Neural cell (in vitro differentiated cells): ENCODE measurements at regions not wholly inside any gene's neighbourhood (a gene's known extent, or its start where the extent isn't known, plus 50 kb on each side); places are given as distances from the start of the nearest gene placed in this dataset.

Experiments
- H2AFZ ChIP-seq: fragments of 200-600, 300-800 bp; sonication (generic), shearing (Covaris generic); 2 replicates; pipeline ENCODE4 v1.6.0; 2014; ENCODE audit warnings: low read depth, mild to moderate bottlenecking, antibody characterized with exemption, low read length, moderate library complexity
- H3F3A ChIP-seq: fragments of 200-600 bp; shearing (Covaris generic); 2 replicates; pipeline ENCODE4 v1.6.1; 2016; ENCODE audit warnings: mild to moderate bottlenecking, moderate library complexity, mixed read lengths, antibody characterized with exemption, low read length; ENCODE audit not compliant: insufficient read depth, poor library complexity, severe bottlenecking
- H3K27ac ChIP-seq: fragments of 200-600, 300-800 bp; sonication (generic), shearing (Covaris generic); 2 replicates; pipeline ENCODE4 v1.5.1; 2014; ENCODE audit warnings: mild to moderate bottlenecking, low read length, moderate library complexity
- H3K27me3 ChIP-seq: fragments of 300-800, 200-600 bp; sonication (generic), shearing (Covaris generic); 2 replicates; pipeline ENCODE4 v1.6.0; 2014; ENCODE audit warnings: mild to moderate bottlenecking, low read depth, low read length, moderate library complexity; ENCODE audit not compliant: insufficient read depth
- H3K36me3 ChIP-seq: fragments of 300-800, 200-600 bp; sonication (generic), shearing (Covaris generic); 2 replicates; pipeline ENCODE4 v1.5.1; 2014; ENCODE audit warnings: mild to moderate bottlenecking, antibody characterized with exemption, low read length, moderate library complexity; ENCODE audit not compliant: insufficient read depth
- H3K4me2 ChIP-seq: fragments of 300-800, 200-600 bp; sonication (generic), shearing (Covaris generic); 2 replicates; pipeline ENCODE4 v1.6.0; 2014; ENCODE audit warnings: mild to moderate bottlenecking, low read length
- H3K4me3 ChIP-seq: fragments of 300-800, 200-600 bp; sonication (generic), shearing (Covaris generic); 2 replicates; pipeline ENCODE4 v1.5.1; 2014; ENCODE audit warnings: mild to moderate bottlenecking, low read length, moderate library complexity
- H3K79me2 ChIP-seq: fragments of 200-600 bp; shearing (Covaris generic); replicated peaks from 2 replicates; pipeline ENCODE4 v1.6.0; 2014; ENCODE audit warnings: mild to moderate bottlenecking, low read length, moderate library complexity; ENCODE audit not compliant: insufficient read depth
- H3K9ac ChIP-seq: fragments of 300-800, 200-600 bp; sonication (generic), shearing (Covaris generic); 2 replicates; pipeline ENCODE4 v1.6.1; 2016; ENCODE audit warnings: mild to moderate bottlenecking, low read length, mixed read lengths
- H3K9me2 ChIP-seq: fragments of 200-600 bp; shearing (Covaris generic); 2 replicates; pipeline ENCODE4 v1.6.1; 2016; ENCODE audit warnings: mild to moderate bottlenecking, low read length, mixed read lengths; ENCODE audit not compliant: insufficient read depth
- H3K9me3 ChIP-seq: fragments of 200-600, 300-800 bp; sonication (generic), shearing (Covaris generic); 2 replicates; pipeline ENCODE4 v1.6.1; 2016; ENCODE audit warnings: mild to moderate bottlenecking, mixed run types, low read length, moderate library complexity, mixed read lengths
- H4K20me1 ChIP-seq: fragments of 200-600 bp; shearing (Covaris generic); 2 replicates; pipeline ENCODE4 v1.6.1; 2016; ENCODE audit warnings: mild to moderate bottlenecking, mixed run types; ENCODE audit not compliant: insufficient read depth
- CTCF ChIP-seq: fragments of 450-650 bp; IDR thresholded peaks from 2 replicates; pipeline ENCODE4 v1.5.1; 2014; ENCODE audit warnings: antibody characterized with exemption, mild to moderate bottlenecking, moderate library complexity; ENCODE audit not compliant: poor library complexity, severe bottlenecking
- EP300 ChIP-seq: fragments of 450-650 bp; conservative IDR thresholded peaks from 2 replicates; pipeline ENCODE4 v1.6.1; 2014; ENCODE audit warnings: antibody characterized with exemption, mild to moderate bottlenecking, moderate library complexity; ENCODE audit not compliant: poor library complexity, severe bottlenecking
- EZH2 ChIP-seq: fragments of 200-600, 300-800 bp; shearing (Covaris generic), sonication (generic); IDR thresholded peaks from 2 replicates; pipeline ENCODE4 v1.6.1; 2014; ENCODE audit warnings: antibody characterized with exemption, low read length, borderline replicate concordance, mild to moderate bottlenecking; ENCODE audit not compliant: insufficient read depth, poor library complexity, severe bottlenecking
- MXI1 ChIP-seq: fragments of 450-650 bp; conservative IDR thresholded peaks from 2 replicates; pipeline ENCODE4 v1.6.1; 2014; ENCODE audit warnings: antibody characterized with exemption, mild to moderate bottlenecking; ENCODE audit not compliant: poor library complexity, severe bottlenecking
- POLR2AphosphoS5 ChIP-seq: IDR thresholded peaks from 2 replicates; pipeline ENCODE4 v1.6.1; 2012
- RAD21 ChIP-seq: fragments of 450-650 bp; conservative IDR thresholded peaks from 2 replicates; pipeline ENCODE4 v1.6.1; 2014; ENCODE audit warnings: antibody characterized with exemption, mild to moderate bottlenecking, moderate library complexity
- REST ChIP-seq: IDR thresholded peaks from 2 replicates; pipeline ENCODE4 v1.6.1; 2012; ENCODE audit warnings: borderline replicate concordance
- SMC3 ChIP-seq: fragments of 450-650 bp; conservative IDR thresholded peaks from 2 replicates; pipeline ENCODE4 v1.6.1; 2014; ENCODE audit warnings: antibody characterized with exemption, mild to moderate bottlenecking, moderate library complexity; ENCODE audit not compliant: poor library complexity
- TAF1 ChIP-seq: IDR thresholded peaks from 2 replicates; pipeline ENCODE4 v1.6.1; 2012; ENCODE audit warnings: low read depth

DNA sequence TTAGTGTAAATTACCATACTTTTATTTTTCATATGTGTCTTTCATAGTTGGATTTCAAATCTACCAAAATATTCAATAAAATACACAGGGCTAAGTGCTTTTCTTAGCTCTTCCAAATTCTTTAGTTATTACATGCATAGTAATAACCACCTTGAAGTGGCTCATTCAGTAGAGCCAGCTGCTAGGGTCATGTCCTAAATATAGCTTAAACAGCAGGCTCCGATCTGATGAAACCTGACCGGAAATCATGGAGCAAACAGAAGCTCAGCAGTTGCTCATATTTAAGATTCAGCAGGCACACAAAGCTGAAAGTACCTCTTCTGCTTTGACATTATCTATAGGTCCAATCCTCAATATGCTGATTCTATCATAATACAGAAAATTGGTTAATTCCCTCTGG lies 1470.4 kb downstream of the ADGRL3 start:
- H3K27me3 ChIP-seq, result no peaks in the 10 kb centered on the region
- H3K9ac ChIP-seq, result no peak overlapping the region
- H3K9me2 ChIP-seq, result no peaks in the 10 kb centered on the region
- no peaks in the 10 kb centered on the region for H3K36me3 ChIP-seq
- no peak overlapping the region for H3K4me3 ChIP-seq
- no peaks in the 10 kb centered on the region for H4K20me1 ChIP-seq
- H3K27ac ChIP-seq, result no peak overlapping the region
- no peaks in the 10 kb centered on the region for H3F3A ChIP-seq
- H2AFZ ChIP-seq, result no peak overlapping the region
- H3K79me2 ChIP-seq, result no peaks in the 10 kb centered on the region
- no peaks in the 10 kb centered on the region for H3K9me3 ChIP-seq
- TF ChIP-seq CTCF, result no peak
- TF ChIP-seq MXI1, result no peak
- TF ChIP-seq REST, result no peak
- TF ChIP-seq TAF1, result no peak
- no peak for TF ChIP-seq POLR2AphosphoS5
- TF ChIP-seq EP300, result no peak
- no peak for TF ChIP-seq SMC3
- TF ChIP-seq RAD21, result no peak
- H3K4me2 ChIP-seq, result no peak overlapping the region

- Histone ChIP-seq H4K20me1 (no peaks in the 10 kb centered on the region), H3F3A (no peaks in the 10 kb centered on the region), H3K79me2 (no peaks in the 10 kb centered on the region), H2AFZ (no peak overlapping the region), H3K9me2 (no peaks in the 10 kb centered on the region), H3K27ac (no peak overlapping the region), H3K4me2 (no peak overlapping the region), H3K36me3 (no peaks in the 10 kb centered on the region), H3K4me3 (no peak overlapping the region), H3K27me3 (no peaks in the 10 kb centered on the region), H3K9me3 (no peaks in the 10 kb centered on the region), H3K9ac (no peak overlapping the region)
- TF ChIP-seq CTCF, result no peak
- no peak for TF ChIP-seq POLR2AphosphoS5
- TF ChIP-seq REST, result no peak
- no peak for TF ChIP-seq EP300
- no peak for TF ChIP-seq TAF1
- no peak for TF ChIP-seq RAD21
- TF ChIP-seq EZH2, result no peak
- TF ChIP-seq SMC3, result no peak
- TF ChIP-seq MXI1, result no peak
These were observed 1461.7 kb downstream of the ADGRL3 start for GRCh38 chr4:62661821-62662220.
